GM10248 (cell line): ENCODE measurements at regions not wholly inside any gene's neighbourhood (a gene's known extent, or its start where the extent isn't known, plus 50 kb on each side); places are given as distances from the start of the nearest gene placed in this dataset.

Experiments
- CTCF ChIA-PET: fragments of 300-600 bp; sonication (Branson Sonifier 250); formaldehyde crosslinking; extraction: SDS; loops from one replicate; lab custom pipeline; 2021; ENCODE audit warnings: antibody characterized with exemption; lab: Yijun Ruan, JAX
- POLR2A ChIA-PET: fragments of 350-650 bp; sonication (Branson Sonifier 250); formaldehyde crosslinking; extraction: SDS; loops from one replicate; lab custom pipeline; 2020; ENCODE audit warnings: antibody characterized with exemption; lab: Yijun Ruan, JAX
- DNase-seq: peaks from one replicate; pipeline ENCODE4 v3.0.0; 2012; ENCODE audit errors: extremely low spot score
- TF ChIP-seq, protein P1 (sequence below): IDR thresholded peaks from 2 replicates; pipeline ENCODE4 v1.5.1; 2012; ENCODE audit warnings: mild to moderate bottlenecking, low read depth; ENCODE audit errors: extremely low read depth, missing control alignments, control extremely low read depth

DNA sequence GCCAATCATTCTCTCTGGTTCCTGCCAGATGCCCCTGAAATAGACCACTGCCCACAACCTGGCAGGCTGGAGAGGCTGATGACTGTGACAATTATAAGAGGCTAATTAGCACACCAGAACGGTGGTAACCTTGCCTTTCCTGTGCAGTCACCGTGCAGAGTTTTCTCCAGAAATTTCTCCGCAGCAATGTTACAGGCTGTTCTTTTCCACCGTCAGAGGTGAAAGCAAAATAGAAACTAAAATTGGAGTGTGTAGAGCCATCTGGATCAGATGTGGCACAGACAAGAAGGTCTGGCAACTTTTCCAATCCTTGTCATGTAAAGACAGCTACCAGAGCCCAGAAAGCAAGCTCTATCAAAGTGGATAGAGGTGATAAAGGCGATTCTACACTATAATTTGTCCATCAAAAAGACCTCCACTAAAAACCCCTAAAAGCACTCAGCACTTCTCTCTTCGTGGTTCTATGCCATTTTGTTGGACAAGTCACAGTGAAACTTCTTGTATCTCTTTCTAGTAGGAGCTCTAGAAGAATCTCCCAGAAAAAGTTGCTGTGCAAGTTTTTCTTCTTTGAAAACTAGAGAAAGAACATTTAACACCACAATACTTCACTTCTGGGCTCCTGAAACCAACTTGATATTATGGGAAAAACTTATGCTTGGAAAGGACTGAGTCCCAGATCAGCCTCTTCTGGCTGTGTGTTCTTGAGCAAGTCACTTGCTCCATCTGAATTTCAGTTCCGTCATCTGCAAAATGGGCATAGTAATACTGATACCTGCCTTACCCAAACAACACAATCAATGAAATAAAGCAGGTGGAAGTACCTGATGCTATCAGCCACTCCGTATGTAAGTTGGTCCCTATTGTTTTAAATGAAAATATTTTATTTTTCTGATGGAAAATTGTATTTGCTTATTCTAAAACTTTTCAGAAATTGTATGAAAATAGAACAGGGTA, 295.6 kb upstream of the DLGAP1 start:
- CTCF ChIA-PET, result interaction anchor here (1.1 to 1.6 kb wide), 2 partner anchors 11 to 31 kb away, joined by 4 read pairs; no protein-coding TSS in a partner anchor
- TF ChIP-seq, protein P1, sequence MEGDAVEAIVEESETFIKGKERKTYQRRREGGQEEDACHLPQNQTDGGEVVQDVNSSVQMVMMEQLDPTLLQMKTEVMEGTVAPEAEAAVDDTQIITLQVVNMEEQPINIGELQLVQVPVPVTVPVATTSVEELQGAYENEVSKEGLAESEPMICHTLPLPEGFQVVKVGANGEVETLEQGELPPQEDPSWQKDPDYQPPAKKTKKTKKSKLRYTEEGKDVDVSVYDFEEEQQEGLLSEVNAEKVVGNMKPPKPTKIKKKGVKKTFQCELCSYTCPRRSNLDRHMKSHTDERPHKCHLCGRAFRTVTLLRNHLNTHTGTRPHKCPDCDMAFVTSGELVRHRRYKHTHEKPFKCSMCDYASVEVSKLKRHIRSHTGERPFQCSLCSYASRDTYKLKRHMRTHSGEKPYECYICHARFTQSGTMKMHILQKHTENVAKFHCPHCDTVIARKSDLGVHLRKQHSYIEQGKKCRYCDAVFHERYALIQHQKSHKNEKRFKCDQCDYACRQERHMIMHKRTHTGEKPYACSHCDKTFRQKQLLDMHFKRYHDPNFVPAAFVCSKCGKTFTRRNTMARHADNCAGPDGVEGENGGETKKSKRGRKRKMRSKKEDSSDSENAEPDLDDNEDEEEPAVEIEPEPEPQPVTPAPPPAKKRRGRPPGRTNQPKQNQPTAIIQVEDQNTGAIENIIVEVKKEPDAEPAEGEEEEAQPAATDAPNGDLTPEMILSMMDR, result no peak
- DNase-seq, result no peak
- POLR2A ChIA-PET, result no interaction called here

DNA sequence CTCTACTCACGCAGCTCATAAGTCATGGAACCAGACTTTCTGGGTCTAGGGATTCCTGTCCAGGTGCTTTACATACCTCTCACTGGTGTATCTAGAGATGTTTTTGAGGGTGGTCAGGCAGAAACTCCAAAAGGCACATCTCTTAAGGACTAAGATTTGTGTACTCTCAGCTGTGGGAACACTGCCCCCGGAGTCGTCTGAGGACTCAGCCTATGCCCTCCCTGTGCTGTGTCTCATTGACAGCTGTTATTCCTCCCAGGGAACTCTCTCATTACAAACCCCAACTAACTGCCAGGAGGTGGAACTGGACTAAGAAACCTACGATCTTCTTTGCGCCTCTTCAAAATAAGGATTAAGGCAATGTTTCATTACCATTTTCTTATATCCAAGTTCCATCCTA, 293.9 kb upstream of the DLGAP1 start:
- TF ChIP-seq, protein P1, result no peak
- ChIA-PET POLR2A (no interaction called here), CTCF (no interaction called here)
- no peak for DNase-seq

DNA sequence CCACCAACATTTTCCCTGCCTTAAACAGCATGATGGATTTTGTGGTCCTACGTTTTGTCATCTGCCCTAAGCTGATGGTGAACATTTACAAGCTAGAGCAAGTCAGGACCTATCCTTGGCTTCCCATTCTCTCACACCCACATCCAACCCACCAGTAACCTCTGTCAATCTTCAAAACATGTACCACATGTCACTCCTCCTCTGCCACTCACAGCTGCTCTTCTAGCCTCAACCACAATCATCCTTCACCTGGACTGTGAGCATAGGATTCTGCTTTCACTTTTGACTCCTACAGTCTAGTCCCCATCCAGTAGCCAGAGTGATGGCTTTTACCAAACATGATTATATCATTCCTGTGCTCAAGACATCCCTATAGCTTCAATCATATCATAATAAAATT, 279.8 kb upstream of the DLGAP1 start:
- ChIA-PET POLR2A (no interaction called here), CTCF (interaction anchor here (1.2 kb wide), 1 partner anchor 17 kb away, joined by 3 read pairs; no protein-coding TSS in a partner anchor)
- no peak for DNase-seq
- TF ChIP-seq, protein P1, result no peak

DNA sequence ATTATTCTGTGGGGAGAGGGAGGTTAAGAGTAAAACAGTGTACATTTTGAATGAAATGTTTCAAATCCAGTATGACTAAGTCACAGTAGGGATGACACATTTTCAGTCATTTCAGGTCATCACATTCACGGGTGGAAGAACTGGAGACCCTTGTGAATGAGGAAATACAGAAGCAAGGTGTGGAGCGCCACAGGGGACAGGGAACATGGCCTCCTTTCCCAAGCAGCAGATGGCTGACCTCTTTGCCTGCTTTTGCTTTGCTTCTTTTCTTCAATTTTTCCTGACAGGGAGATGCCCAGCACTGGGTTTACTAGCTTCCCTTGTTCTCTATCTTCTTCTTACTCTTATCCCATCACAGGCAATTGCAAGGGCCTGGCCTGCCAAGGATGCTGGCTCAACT, 278.9 kb upstream of the DLGAP1 start:
- ChIA-PET CTCF (interaction anchor here (1.2 to 1.3 kb wide), 2 partner anchors 9 to 16 kb away, joined by 3 read pairs; no protein-coding TSS in a partner anchor), POLR2A (no interaction called here)
- DNase-seq, result no peak
- TF ChIP-seq, protein P1, result no peak

DNA sequence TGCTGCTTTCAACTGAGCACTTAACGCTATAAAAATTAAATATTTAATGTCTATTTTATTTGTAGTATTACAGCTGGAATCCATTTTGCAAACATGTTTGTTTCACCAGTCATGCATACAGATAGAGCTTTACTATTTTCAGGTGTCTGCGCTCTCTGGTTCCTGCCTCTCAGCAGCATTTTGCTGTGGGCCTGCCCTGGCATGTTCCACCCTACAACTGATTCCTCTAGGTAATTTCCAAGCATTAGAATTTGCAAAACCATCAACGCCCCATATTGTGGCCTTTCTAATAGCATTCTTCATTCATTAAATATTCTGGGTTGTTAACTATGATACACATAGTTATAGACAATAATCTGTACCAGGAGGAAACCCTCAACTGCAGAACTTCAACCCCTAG, 266.4 kb upstream of the DLGAP1 start:
- TF ChIP-seq, protein P1, result no peak
- CTCF ChIA-PET, result no interaction called here
- POLR2A ChIA-PET, result no interaction called here
- DNase-seq, result no peak

DNA sequence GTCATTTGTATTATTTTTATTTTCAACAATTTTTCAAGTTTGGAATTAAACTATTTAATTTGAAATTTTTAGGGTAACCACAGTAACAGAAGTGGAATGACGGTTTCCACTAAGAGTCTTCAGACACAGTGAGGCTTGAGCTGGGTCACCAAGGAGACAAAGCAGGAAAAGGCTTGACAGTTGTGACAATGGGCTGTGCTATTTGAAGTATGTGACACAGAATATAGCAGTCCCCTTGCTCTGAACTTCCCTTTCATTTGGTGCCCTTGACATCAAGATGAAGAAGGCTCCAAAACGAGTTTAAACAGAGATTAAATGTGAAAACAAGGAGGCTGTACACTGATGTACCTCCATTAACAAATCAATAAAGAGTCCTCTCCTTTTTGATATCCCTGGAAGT, 265.4 kb upstream of the DLGAP1 start:
- CTCF ChIA-PET, result no interaction called here
- POLR2A ChIA-PET, result no interaction called here

More for the DNA sequence above, 265.4 kb upstream of the DLGAP1 start:
- DNase-seq, result no peak
- TF ChIP-seq, protein P1, result no peak
